Testis (tissue), 2 donors: ENCODE measurements at regions not wholly inside any gene's neighbourhood (a gene's known extent, or its start where the extent isn't known, plus 50 kb on each side); places are given as distances from the start of the nearest gene placed in this dataset.
"Not testable (repeated sequence)": the region's sequence is repeated elsewhere in the genome, so short reads cannot be mapped to it uniquely, and the experiment has no call there.

Source experiments
- DNase-seq: peaks from one replicate; pipeline ENCODE4 v3.0.0-alpha.2; 2019
- H3K27ac ChIP-seq, 2 donors: fragments of 200-600 bp; sonication (generic); one replicate each; pipeline ENCODE4 v1.5.1; 2019
- H3K27me3 ChIP-seq: fragments of 200-600 bp; sonication (generic); one replicate; pipeline ENCODE4 v1.5.1; 2019
- H3K36me3 ChIP-seq: fragments of 200-600 bp; sonication (generic); one replicate; pipeline ENCODE4 v1.5.1; 2017; ENCODE audit warnings: low read depth; ENCODE audit errors: missing control alignments
- H3K4me1 ChIP-seq: fragments of 200-600 bp; sonication (generic); one replicate; pipeline ENCODE4 v1.5.1; 2019
- H3K4me3 ChIP-seq, 2 donors: fragments of 200-600 bp; sonication (generic); one replicate each; pipeline ENCODE4 v1.5.1; 2017 to 2019
- H3K9me3 ChIP-seq: fragments of 200-600 bp; sonication (generic); one replicate; pipeline ENCODE4 v1.5.1; 2017
- POLR2A ChIP-seq: fragments of 450-650 bp; IDR thresholded peaks from one replicate; pipeline ENCODE4 v1.6.1; 2017; ENCODE audit warnings: antibody characterized with exemption, mild to moderate bottlenecking, moderate library complexity
- WGBS, 2 donors: methylation state at CpG; one replicate each; pipeline ENCODE4 v1.1.5; 2018; 5-methylcytosine and 5-hydroxymethylcytosine counted together
- intact Hi-C: fragments of 100-400 bp; cut with DNase I; formaldehyde crosslinking; loops from one replicate; pipeline ENCODE4 v1.15.1; 2023; ENCODE audit warnings: low total_unique reads
- TF ChIP-seq, protein P1 (sequence below), 3 experiments: fragments of 450-650 bp in 2 of 3; fragments of 200-600 bp in 1 of 3; sonication (generic) in 1 of 3; IDR thresholded peaks; one replicate each; pipeline ENCODE4 v1.5.1; 2016 to 2019; ENCODE audit warnings: antibody characterized with exemption in 3 of 3, mild to moderate bottlenecking in 2 of 3, moderate library complexity in 1 of 3

DNA sequence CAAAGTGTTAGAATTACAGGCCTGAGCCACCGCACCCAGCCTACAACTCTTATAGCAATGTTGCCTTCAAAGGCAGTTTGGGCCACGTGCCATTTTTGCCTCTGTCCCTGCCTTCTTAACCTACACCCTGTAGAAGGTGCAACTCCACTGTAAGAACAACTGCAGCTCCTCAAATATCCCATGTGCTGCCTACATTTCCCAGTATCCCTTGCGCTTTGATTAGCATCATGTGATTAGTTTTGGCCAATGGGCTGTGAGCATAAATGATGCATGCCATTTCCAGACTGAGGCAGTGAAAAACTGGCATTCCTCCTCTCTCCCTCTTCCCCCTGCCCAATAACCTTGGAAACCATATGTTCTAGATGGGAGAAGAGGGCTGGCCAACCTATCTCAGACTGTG, 75.2 kb upstream of the MRI1 start:
- intact Hi-C loops, result no loop called here
- no peak overlapping the region for H3K4me3 ChIP-seq
- no peaks in the 10 kb centered on the region for H3K4me1 ChIP-seq
- peak; percentile 49 for DNase-seq
- TF ChIP-seq POLR2A, result no peak
- TF ChIP-seq, protein P1, sequence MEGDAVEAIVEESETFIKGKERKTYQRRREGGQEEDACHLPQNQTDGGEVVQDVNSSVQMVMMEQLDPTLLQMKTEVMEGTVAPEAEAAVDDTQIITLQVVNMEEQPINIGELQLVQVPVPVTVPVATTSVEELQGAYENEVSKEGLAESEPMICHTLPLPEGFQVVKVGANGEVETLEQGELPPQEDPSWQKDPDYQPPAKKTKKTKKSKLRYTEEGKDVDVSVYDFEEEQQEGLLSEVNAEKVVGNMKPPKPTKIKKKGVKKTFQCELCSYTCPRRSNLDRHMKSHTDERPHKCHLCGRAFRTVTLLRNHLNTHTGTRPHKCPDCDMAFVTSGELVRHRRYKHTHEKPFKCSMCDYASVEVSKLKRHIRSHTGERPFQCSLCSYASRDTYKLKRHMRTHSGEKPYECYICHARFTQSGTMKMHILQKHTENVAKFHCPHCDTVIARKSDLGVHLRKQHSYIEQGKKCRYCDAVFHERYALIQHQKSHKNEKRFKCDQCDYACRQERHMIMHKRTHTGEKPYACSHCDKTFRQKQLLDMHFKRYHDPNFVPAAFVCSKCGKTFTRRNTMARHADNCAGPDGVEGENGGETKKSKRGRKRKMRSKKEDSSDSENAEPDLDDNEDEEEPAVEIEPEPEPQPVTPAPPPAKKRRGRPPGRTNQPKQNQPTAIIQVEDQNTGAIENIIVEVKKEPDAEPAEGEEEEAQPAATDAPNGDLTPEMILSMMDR (IDR thresholded peaks at IDR 0.05), result no peak
- no peaks in the 10 kb centered on the region for H3K9me3 ChIP-seq
- 64 to 71% methylated on average over 3 of the region's 3 CpGs for WGBS, 2 donors
- no peak overlapping the region for H3K27ac ChIP-seq
- H3K27me3 ChIP-seq, result no peaks in the 10 kb centered on the region
- no peaks in the 10 kb centered on the region for H3K36me3 ChIP-seq

DNA sequence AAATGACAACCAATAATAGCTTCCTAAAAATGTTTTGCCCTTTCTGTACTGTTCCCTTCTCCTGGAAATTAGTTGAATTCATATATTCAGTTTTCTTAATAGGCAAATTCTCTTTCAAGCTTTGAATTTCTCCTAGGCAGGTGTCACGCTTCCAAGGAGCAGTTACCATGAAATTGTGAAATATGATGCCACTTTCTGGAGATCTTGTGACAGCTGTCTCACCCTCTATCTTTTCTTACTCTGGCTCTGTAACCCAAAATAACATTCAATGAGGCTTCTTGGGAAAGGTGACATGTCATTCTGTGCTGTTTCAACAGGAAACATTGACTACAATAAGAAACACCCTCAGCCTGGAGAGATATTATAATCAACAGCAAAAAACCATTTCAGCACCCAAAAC, 80.3 kb upstream of the MRI1 start:
- no peaks in the 10 kb centered on the region for H3K27me3 ChIP-seq
- H3K4me3 ChIP-seq, result no peak overlapping the region
- H3K36me3 ChIP-seq, result no peaks in the 10 kb centered on the region
- 78 to 85% methylated on average over 1 of the region's 1 CpG for WGBS, 2 donors
- H3K27ac ChIP-seq, result no peak overlapping the region
- intact Hi-C loops, result no loop called here
- no peak for TF ChIP-seq POLR2A
- TF ChIP-seq, protein P1 (IDR thresholded peaks at IDR 0.05), result no peak
- no peaks in the 10 kb centered on the region for H3K4me1 ChIP-seq
- H3K9me3 ChIP-seq, result no peaks in the 10 kb centered on the region
- no peak for DNase-seq

DNA sequence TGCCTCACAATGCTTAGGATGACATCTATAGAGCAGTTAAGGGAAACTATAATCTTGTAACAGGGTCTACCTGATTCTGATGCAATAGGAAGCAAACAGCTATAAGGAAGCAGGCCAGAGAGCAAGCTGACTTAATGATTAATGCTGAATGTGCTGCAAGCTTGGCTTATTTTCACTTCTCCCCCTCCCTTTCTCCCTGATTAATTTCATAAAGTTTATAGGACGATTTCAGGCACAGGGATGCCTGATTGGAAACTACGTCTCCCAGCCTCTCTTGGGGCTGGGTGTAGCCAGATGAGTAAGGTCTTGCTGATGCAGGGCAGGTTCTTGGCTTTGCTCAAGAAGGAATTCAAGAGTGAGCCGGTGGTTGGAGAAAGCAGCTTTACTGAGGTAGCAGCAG, 82.8 kb upstream of the MRI1 start:
- WGBS, 2 donors, result 64 to 70% methylated on average over 3 of the region's 3 CpGs
- no peaks in the 10 kb centered on the region for H3K9me3 ChIP-seq
- intact Hi-C loops, result no loop called here
- no peak overlapping the region for H3K27ac ChIP-seq
- no peak for DNase-seq
- H3K4me1 ChIP-seq, result no peaks in the 10 kb centered on the region
- no peaks in the 10 kb centered on the region for H3K27me3 ChIP-seq
- TF ChIP-seq, protein P1 (IDR thresholded peaks at IDR 0.05), result no peak
- TF ChIP-seq POLR2A, result no peak
- H3K4me3 ChIP-seq, result no peak overlapping the region
- no peaks in the 10 kb centered on the region for H3K36me3 ChIP-seq

DNA sequence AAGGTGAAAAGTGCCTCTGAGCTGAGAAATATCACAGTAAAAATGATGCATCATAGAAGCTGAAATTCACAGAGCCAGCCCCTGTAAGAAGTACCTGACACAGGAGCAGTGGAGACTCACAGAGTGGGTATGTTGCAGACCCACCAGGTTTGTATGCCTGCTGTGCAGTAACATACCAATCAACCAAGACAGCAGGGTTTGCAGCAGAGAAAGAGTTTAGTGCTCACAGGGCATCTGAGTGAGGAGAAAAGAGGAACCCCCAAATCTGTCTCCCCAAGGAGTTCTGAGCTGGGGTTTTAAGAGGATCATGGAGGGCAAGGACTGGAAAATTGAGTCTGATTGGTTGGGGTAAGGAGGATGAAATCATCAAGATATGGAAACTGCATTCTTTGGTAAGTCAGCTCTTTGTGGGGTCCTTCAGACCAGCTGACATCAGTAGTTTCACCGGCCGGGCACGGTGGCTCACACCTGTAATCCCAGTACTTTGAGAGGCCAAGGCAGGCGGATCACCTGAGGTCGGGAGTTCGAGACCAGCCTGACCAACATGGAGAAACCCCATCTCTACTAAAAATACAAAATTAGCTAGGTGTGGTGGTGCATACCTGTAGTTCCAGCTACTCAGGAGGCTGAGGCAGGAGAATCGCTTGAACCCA, 83.5 kb upstream of the MRI1 start:
- H3K4me3 ChIP-seq, H3K27me3 ChIP-seq, DNase-seq: not testable (repeated sequence)

DNA sequence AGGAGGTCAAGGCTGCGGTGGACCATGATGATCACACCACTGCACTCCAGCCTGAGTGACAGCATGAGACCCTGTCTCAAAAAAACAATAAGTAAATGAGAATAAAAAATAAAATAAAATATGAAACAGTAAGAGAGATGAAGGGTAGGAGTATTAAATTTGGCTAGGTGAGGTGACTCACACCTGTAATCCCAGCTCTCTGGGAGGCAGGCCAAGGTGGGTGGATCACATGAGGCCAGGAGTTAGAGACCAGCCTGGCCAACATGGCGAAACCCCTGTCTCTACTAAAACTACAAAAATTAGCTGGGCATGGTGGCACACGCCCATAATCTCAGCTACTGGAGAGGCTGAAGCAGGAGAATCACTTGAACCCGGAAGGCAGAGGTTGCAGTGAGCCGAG, 87.4 kb upstream of the MRI1 start:
- H3K27ac ChIP-seq, H3K36me3 ChIP-seq, H3K27me3 ChIP-seq, H3K9me3 ChIP-seq, intact Hi-C loops, H3K4me3 ChIP-seq, H3K4me1 ChIP-seq, DNase-seq: not testable (repeated sequence)
- 92 to 93% methylated on average over 5 of the region's 5 CpGs for WGBS, 2 donors

More for the DNA sequence above, 83.5 kb upstream of the MRI1 start:
- intact Hi-C loops, H3K27ac ChIP-seq, H3K4me1 ChIP-seq, H3K9me3 ChIP-seq, H3K36me3 ChIP-seq: not testable (repeated sequence)
- WGBS, 2 donors, result 87 to 93% methylated on average over 7 of the region's 7 CpGs

DNA sequence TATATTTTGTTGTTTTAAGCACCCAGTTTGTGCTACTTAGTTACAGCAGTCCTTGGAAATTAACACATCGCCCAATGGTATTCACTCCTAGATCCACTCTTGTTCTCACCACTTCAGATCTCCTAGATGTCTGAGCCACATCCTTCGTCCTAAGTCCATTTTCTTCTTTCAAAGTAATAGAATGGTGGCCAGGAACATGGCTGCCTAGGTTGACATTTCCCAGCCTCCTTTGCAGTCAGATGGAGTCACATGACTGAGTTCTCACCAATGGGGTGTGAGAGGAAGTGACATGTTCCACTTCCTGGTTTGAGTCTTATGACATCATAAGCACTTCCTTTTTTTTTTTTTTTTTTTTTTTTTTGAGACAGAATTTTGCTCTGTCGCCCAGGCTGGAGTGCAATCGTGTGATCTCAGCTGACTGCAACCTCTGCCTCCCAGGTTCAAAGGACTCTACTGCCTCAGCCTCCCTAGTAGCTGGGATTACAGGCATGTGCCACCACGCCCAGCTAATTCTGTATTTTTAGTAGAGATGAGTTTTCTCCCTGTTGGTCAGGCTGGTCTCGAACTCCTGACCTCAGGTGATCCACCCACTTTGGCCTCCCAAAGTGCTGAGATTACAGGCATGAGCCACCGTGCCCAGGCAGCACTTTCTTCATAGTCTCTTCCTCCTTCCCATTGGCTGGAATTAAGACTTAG, 91.7 kb upstream of the MRI1 start:
- H3K4me1 ChIP-seq, intact Hi-C loops, H3K27ac ChIP-seq, H3K9me3 ChIP-seq, H3K27me3 ChIP-seq, H3K36me3 ChIP-seq: not testable (repeated sequence)
- DNase-seq, result peak; percentile 83
- H3K4me3 ChIP-seq, result peak overlapping the region in 1 of 2 donors; percentile 17
- WGBS, 2 donors, result 68 to 91% methylated on average over 7 of the region's 7 CpGs
